ENCODE measurements at regions not wholly inside any gene's neighbourhood (a gene's known extent, or its start where the extent isn't known, plus 50 kb on each side); places are given as distances from the start of the nearest gene placed in this dataset.
"Not testable (repeated sequence)": the region's sequence is repeated elsewhere in the genome, so short reads cannot be mapped to it uniquely, and the experiment has no call there.

DNA sequence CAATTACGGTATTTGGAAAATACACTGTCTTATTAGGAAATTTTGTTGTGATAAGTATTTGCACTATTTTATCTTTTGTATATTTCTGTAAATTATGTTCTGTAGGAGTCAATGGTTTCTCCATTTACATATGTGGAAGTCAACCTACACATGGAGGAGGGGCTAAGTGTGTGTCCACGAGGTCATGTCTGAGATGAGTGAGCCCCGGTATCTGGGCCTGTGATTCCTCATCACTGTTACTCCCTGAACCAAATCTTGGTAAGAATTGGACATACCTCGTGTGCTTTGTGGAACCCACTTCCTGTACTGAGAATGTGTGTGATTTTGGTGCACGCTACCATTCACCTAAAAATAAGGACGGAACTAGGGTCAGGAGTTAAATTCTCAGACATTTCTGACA, 1105.5 kb downstream of the TMEM121 start:
- DNase-seq (ENCODE audit: low read depth), result no peak
- H3K4me3 ChIP-seq (ENCODE audit: low read depth, low read length), result no peak overlapping the region
- H3K27me3 ChIP-seq (ENCODE audit: control insufficient read depth, insufficient read depth, low read length), result no peaks in the 10 kb centered on the region
- TF ChIP-seq, protein P1, sequence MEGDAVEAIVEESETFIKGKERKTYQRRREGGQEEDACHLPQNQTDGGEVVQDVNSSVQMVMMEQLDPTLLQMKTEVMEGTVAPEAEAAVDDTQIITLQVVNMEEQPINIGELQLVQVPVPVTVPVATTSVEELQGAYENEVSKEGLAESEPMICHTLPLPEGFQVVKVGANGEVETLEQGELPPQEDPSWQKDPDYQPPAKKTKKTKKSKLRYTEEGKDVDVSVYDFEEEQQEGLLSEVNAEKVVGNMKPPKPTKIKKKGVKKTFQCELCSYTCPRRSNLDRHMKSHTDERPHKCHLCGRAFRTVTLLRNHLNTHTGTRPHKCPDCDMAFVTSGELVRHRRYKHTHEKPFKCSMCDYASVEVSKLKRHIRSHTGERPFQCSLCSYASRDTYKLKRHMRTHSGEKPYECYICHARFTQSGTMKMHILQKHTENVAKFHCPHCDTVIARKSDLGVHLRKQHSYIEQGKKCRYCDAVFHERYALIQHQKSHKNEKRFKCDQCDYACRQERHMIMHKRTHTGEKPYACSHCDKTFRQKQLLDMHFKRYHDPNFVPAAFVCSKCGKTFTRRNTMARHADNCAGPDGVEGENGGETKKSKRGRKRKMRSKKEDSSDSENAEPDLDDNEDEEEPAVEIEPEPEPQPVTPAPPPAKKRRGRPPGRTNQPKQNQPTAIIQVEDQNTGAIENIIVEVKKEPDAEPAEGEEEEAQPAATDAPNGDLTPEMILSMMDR (IDR thresholded peaks at IDR 0.05; ENCODE audit: insufficient read depth, low read length, poor library complexity, severe bottlenecking), result no peak
- no peaks in the 10 kb centered on the region for H3K36me3 ChIP-seq (ENCODE audit: control insufficient read depth, insufficient read depth, low read length)

DNA sequence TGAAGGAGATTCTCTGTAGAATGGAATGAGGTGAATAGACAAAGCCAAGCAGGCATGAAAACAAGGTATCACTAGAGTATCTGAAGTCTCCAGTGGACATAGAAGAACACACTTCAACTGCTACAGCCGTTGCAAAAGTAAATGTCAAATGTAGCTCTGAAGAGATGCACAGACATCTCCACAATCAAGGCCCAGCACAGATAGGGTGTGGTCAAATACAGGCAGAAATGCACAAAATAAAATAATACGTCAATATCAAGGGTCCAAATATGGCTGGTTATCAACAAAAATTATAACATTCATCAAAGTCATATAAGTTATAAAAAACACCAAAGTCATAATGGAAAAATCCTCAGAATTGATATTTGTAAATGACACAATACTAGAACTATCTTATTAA, 1107.3 kb downstream of the TMEM121 start:
- DNase-seq (ENCODE audit: low read depth), result no peak
- Histone ChIP-seq H3K36me3 (ENCODE audit: control insufficient read depth, insufficient read depth, low read length) (no peaks in the 10 kb centered on the region), H3K27me3 (ENCODE audit: control insufficient read depth, insufficient read depth, low read length) (no peaks in the 10 kb centered on the region), H3K4me3 (ENCODE audit: low read depth, low read length) (no peak overlapping the region)
- TF ChIP-seq, protein P1 (IDR thresholded peaks at IDR 0.05; ENCODE audit: insufficient read depth, low read length, poor library complexity, severe bottlenecking), result no peak

DNA sequence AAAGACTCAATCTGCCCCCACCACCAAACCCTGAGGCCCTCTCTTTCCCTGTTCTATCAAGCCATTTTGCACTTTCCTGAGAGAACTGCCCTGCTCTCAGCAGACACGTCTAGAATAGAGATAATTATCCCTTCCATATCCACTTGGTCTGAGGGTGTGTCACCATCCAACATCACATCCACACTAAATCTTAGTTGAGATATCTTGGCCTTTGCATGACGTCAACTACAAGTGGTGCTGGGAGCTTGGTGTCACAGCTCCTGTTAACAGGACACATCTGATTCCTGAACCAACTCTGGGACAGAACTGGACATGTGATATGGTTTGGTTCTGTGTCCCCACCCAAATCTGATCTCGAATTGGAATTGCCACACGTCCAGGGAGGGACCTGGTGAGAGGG, 1109.2 kb downstream of the TMEM121 start:
- H3K4me3 ChIP-seq (ENCODE audit: low read depth, low read length), result no peak overlapping the region
- DNase-seq (ENCODE audit: low read depth), result no peak
- TF ChIP-seq, protein P1 (IDR thresholded peaks at IDR 0.05; ENCODE audit: insufficient read depth, low read length, poor library complexity, severe bottlenecking), result no peak
- no peaks in the 10 kb centered on the region for H3K36me3 ChIP-seq (ENCODE audit: control insufficient read depth, insufficient read depth, low read length)
- no peaks in the 10 kb centered on the region for H3K27me3 ChIP-seq (ENCODE audit: control insufficient read depth, insufficient read depth, low read length)

DNA sequence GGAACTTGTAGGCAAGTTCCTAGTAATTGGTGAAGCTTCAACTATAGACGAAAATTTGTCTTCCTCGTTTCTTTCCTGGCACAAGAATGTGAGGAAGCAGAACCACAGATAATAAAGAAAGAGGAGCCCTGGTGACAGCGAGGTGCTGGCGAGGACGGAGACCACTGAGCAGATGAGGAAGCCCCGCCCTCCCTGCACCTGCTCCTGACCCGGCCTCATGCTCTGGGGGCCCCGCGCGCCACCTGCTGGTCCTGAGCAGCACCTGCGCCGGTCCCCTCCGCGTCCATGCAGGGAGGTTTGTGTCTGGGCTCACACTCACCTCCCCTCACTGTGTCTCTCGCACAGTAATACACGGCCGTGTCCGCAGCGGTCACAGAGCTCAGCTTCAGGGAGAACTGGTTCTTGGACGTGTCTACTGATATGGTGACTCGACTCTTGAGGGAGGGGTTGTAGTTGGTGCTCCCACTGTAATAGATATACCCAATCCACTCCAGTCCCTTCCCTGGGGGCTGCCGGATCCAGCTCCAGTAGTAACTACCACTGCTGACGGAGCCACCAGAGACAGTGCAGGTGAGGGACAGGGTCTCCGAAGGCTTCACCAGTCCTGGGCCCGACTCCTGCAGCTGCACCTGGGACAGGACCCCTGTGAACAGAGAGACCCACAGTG, 1112.5 kb downstream of the TMEM121 start:
- not testable (repeated sequence) for H3K36me3 ChIP-seq (ENCODE audit: control insufficient read depth, insufficient read depth, low read length); DNase-seq (ENCODE audit: low read depth); H3K4me3 ChIP-seq (ENCODE audit: low read depth, low read length); H3K27me3 ChIP-seq (ENCODE audit: control insufficient read depth, insufficient read depth, low read length)

DNA sequence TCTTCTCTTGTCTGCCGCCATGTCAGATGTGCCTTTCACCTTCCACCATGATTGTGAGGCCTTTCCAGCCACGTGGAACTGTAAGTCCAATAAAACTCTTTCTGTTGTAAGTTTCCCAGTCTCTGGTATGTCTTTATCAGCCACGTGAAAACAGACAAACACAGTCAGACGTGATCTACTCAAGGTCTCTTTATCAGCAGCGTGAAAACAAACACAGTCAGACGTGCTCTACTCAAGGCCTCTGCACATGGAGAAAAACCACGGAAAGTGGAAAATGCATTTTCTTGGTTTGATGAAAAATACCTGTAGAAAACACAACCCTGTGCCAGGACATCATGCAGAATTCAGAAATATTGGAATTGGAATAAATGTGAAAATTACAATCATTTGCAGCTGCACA, 1115.7 kb downstream of the TMEM121 start:
- no peaks in the 10 kb centered on the region for H3K36me3 ChIP-seq (ENCODE audit: control insufficient read depth, insufficient read depth, low read length)
- no peak for DNase-seq (ENCODE audit: low read depth)
- TF ChIP-seq, protein P1 (IDR thresholded peaks at IDR 0.05; ENCODE audit: insufficient read depth, low read length, poor library complexity, severe bottlenecking), result no peak
- no peak overlapping the region for H3K4me3 ChIP-seq (ENCODE audit: low read depth, low read length)
- H3K27me3 ChIP-seq (ENCODE audit: control insufficient read depth, insufficient read depth, low read length), result no peaks in the 10 kb centered on the region

DNA sequence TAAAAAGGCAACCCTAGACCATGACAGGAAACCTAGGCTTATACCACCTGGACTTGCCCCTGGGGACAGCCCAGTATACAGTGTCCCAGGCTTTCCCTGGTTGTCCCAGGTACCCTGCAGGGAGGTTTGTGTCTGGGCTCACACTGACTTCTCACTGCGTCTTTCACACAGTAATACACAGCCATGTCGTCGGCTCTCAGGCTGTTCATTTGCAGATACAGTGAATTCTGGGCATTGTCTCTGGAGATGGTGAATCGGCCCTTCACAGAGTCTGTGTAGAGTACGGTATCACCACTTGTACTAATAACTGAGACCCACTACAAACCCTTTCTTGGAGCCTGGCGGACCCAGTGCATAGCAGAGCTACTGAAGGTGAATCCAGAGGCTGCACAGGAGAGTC, 1116.6 kb downstream of the TMEM121 start:
- not testable (repeated sequence) for H3K27me3 ChIP-seq (ENCODE audit: control insufficient read depth, insufficient read depth, low read length); H3K36me3 ChIP-seq (ENCODE audit: control insufficient read depth, insufficient read depth, low read length); DNase-seq (ENCODE audit: low read depth); H3K4me3 ChIP-seq (ENCODE audit: low read depth, low read length)

DNA sequence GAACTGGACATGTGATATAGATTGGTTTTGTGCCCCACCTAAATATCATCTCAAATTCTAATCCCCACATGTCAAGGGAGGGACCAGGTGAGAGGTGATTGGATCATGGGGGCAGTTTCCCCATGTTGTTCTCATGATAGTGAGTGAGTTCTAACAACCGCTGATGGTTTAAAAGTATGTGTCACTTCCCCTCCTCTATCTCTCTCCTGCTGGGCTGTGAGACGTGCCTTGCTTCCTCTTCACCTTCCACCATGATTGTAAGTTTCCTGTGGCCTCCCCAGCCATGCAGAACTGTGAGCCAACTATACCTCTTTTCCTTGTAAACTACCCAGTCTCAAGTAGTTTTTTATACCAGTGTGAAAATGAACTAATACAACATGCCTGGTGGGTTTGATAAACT, 1122.5 kb downstream of the TMEM121 start:
- not testable (repeated sequence) for H3K4me3 ChIP-seq (ENCODE audit: low read depth, low read length); H3K36me3 ChIP-seq (ENCODE audit: control insufficient read depth, insufficient read depth, low read length); H3K27me3 ChIP-seq (ENCODE audit: control insufficient read depth, insufficient read depth, low read length); DNase-seq (ENCODE audit: low read depth)
